ENCODE measurements at regions not wholly inside any gene's neighbourhood (a gene's known extent, or its start where the extent isn't known, plus 50 kb on each side); places are given as distances from the start of the nearest gene placed in this dataset.

GRCh38 chr20:11573507-11573906 is 344.2 kb upstream of the BTBD3 start:
- TF ChIP-seq PAX5 (IDR thresholded peaks at IDR 0.05; ENCODE audit: insufficient read depth, low read length, severe bottlenecking) (no peak), POLR2A (IDR thresholded peaks at IDR 0.05; ENCODE audit: low read depth, low read length) (no peak), SPI1 (IDR thresholded peaks at IDR 0.05; ENCODE audit: low read depth, low read length) (no peak)
